ENCODE measurements at regions not wholly inside any gene's neighbourhood (a gene's known extent, or its start where the extent isn't known, plus 50 kb on each side); places are given as distances from the start of the nearest gene placed in this dataset.
"Not testable (repeated sequence)": the region's sequence is repeated elsewhere in the genome, so short reads cannot be mapped to it uniquely, and the experiment has no call there.

GRCh38 chrX:117843749-117844148 lies 272.9 kb downstream of the KLHL13 start:
- DNase-seq: no peak

- DNase-seq: no peak
These were observed 276.0 kb downstream of the KLHL13 start for GRCh38 chrX:117840645-117841044.

DNA sequence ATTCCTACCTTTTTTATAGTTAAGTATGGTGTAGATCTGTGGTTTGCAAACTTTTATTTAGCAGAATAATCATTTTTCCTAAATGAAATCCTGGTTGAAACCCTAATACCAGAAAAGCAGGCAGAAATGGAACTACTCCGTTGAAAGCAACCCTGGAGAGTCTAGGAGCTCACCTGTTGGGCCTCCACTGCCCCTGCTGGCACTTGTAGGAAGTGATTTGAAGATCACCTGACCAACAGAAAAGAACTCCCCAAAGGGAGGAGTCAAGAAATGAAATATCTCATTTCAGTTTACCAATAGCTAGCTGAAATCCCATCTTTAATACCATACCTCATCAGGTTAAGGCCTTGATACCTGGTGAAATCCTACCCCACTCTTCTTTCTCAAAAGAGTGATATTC lies 277.1 kb downstream of the KLHL13 start:
- no peak for DNase-seq

DNA sequence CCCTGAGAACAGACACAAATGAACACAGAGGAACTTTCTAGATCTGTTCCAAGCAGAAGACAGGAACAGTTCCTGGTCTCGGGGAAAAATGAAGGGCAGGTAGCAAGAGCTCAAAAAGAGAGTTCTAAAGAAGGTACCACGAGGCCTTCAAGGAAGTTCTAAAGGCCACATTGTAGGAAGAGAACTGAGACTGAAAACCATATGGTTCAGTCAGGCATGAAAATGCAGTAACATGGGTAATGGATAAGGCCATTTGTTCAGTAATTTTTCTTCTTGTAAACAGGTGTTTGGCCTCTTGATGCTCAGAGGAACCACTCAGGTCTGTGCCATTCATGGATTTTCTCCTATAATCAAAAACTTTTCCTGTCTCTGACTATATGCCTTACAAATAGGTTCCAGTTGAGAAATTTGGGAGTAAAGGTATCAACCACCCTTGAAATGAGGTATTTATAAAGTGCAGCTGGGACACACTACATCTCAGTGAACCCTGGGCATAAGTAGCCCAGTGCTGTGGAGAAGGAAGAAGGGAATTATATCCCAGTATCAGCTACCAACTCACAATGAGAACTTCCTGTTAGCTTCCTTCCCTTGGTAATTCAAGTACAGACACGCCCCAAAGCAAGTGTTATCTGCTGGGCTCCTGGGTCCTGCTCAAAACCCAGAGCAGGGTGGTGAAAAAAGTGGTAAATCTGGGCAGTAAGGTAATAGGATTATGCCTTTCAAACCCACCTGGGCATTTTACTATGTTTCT lies 277.9 kb downstream of the KLHL13 start:
- DNase-seq: no peak

DNA sequence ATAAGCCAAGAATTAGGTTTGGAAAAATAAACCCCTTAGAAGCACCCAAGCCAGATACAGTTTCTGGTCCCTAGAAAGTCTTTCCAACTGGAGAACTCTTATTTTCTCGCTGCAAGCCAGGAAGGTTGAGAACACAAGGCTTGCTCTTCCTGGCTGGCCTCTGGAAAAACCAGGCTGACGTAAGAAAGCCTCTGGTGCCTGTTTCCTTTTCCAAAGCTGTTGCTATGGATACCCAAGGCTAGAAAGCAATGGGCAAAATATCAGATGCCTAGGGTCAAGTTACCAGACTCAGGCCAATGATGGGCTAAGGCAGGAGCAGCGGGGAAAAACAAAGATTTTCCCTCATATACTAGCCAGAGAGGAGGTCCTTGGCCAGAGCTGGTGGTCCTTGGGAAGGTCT lies 281.6 kb downstream of the KLHL13 start:
- DNase-seq: peak; percentile 25

GRCh38 chrX:117834076-117834475 lies 282.5 kb downstream of the KLHL13 start:
- DNase-seq: no peak

DNA sequence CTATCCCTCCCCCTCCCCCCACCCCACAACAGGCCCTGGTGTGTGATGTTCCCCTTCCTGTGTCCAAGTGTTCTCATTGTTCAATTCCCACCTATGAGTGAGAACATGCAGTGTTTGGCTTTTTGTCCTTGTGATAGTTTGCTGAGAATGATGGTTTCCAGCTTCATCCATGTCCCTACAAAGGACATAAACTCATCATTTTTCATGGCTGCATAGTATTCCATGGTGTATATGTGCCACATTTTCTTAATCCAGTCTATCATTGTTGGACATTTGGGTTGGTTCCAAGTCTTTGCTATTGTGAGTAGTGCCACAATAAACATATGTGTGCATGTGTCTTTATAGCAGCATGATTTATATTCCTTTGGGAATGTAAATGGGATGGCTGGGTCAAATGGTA lies 295.1 kb downstream of the KLHL13 start:
- not testable (repeated sequence) for DNase-seq

DNA sequence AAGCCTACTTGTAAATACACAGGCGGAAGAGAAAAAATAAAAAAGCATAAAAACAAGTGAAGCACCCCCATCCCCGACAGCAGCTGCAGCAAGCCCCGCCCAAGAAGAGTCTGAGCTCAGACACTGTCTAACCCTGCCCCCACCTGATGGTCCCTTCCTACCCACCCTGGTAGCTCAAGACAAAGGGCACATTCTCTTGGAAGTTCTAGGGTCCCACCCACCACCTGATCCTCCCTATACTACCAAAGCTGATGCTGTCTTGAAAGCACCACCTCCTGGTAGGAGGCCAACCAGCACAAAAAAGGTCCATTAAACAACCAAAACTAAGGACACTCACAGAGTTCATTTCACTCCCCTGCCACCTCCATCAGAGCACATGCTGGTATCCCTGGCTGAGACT lies 308.2 kb downstream of the KLHL13 start:
- no peak for DNase-seq

DNA sequence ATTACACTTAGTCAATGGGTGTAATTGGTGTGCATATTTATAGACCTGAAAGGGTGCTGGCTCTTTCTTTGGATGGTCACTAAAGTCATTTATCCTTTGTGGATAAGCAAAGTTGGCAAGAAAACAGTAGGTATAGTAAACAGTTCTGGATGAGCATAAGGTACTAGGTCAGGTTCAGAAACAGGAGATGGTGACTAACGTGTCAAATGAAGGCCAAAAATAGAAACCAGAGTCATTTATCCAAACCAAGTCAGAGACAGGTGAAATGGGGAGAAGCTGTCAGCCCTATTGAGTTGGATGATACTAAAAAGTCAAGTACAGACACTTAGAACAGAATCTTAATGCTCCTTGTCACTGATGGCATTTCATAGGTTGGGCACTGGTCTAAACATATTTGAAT lies 313.1 kb downstream of the KLHL13 start:
- DNase-seq: no peak

- DNase-seq: no peak
These were observed 328.3 kb downstream of the KLHL13 start for GRCh38 chrX:117788339-117788738.

- DNase-seq: no peak
These were observed 345.2 kb downstream of the KLHL13 start for GRCh38 chrX:117771384-117771783.

DNA sequence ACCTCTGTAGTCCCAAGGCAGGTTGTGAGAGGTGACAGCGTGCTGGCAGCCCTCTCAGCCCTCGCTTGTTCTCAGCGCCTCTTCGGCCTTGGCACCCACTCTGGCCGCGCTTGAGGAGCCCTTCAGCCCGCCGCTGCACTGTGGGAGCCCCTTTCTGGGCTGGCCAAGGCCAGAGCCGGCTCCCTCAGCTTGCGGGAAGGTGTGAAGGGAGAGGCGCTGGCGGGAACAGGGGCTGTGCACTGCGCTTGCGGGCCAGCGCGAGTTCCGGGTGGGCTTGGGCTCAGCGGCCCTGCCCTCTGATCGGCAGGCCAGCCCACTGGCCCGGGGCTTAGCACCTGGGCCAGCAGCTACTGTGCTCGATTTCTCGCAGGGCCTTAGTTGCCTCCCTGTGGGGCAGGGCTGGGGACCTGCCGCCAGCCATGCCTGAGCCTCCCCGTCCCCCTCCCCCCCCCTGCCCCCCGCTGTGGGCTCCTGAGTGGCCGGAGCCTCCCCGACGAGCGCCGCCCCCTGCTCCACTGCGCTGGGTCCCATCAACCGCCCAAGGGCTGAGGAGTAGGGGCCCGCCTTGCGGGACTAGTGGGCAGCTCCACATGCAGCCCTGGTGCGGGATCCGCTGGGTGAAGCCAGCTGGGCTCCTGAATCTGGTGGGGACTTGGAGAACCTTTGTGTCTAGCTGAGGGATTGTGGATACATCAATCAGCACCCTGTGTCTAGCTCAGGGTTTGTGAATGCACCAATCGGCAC lies 347.6 kb downstream of the KLHL13 start:
- DNase-seq: no peak

DNA sequence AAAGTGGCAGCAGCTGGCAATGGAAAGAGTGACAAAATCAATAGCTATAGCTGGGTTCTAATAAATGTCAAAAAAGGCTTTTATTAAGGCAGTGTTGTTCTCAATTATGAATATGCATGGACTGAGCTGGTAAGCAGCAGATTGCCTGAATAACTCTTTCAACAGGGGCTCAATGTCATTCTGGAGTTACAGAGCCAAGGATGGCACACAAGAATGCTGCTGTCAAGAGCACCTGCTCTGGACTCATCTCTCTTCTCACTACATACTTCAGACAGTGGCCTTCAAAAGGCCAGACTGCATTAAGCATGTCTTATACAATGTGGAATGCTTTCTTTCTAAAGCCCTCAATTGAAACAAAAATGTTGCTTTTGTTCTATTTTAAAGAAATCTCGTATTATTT lies 351.4 kb downstream of the KLHL13 start:
- DNase-seq: no peak

DNA sequence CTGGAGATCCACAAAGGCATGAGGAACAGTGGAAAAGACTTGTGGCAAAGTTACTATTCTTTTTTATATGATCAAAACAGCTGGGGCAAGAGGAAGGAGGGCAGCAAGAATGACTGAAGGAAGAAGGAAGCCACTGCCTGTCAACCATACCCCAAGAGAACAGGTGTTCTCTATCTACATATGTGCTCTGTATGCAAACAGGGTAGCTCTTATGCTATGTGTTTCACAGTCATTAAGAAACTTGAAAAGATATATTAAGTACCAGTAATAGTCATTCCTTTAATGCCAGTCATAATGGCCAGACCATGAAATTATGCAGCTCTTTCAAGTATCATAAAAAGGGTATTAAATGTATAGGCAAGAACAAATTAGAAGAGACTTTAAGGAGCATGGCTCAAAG lies 363.9 kb downstream of the KLHL13 start:
- no peak for DNase-seq

GRCh38 chrX:117751155-117751554 lies 365.5 kb downstream of the KLHL13 start:
- DNase-seq: no peak

- DNase-seq: no peak
These were observed 371.7 kb downstream of the KLHL13 start for GRCh38 chrX:117744958-117745357.

- no peak for DNase-seq
These were observed 372.9 kb downstream of the KLHL13 start for GRCh38 chrX:117743469-117744251.

GRCh38 chrX:117713411-117713810 lies 403.2 kb downstream of the KLHL13 start:
- DNase-seq: no peak

- no peak for DNase-seq
These were observed 404.8 kb downstream of the KLHL13 start for GRCh38 chrX:117711782-117712181.

- DNase-seq: no peak
These were observed 408.5 kb downstream of the KLHL13 start for GRCh38 chrX:117707948-117708743.

DNA sequence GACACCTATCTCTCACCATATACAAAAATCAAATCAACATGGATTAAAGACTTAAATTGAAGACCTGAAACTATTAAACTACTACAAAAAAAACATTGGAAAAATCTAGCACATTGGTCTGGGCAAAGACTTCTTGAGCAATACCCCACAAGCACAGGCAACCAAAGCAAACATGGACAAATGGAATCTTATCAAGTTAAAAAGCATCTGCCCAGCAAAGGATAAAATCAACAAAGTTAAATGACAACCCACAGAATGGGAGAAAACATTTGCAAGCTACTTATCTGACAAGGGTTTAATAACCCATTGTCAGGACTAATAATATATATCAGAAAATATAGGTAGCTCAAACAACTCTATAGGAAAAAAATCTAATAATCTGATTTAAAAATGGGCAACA lies 415.6 kb downstream of the KLHL13 start:
- no peak for DNase-seq

DNA sequence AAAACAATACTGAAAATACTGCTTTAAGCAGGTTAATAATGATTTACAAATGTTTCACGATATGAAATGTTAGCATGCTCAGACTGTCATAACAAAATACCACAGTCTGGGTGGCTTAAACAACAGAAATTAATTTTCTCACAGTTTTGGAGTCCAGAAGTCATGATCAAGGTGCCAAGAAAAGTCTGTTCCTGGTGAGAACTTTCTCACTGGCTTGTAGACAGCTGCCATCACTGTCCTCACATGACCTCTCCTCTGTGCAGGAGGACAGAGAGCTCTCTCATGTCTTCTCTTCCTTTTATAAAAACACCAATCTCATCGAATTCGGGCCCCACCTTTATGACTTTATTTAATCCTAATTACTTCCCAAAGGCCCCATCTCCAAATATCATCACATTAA lies 426.7 kb downstream of the KLHL13 start:
- no peak for DNase-seq

GRCh38 chrX:117680286-117680685 lies 436.3 kb downstream of the KLHL13 start:
- no peak for DNase-seq
